Activated naive CD8-positive, alpha-beta T cell (primary cell): ENCODE measurements at regions not wholly inside any gene's neighbourhood (a gene's known extent, or its start where the extent isn't known, plus 50 kb on each side); places are given as distances from the start of the nearest gene placed in this dataset.

Source experiments
- H3K27ac Mint-ChIP-seq: one replicate; pipeline ENCODE4 v1.8.0; 2021; ENCODE audit warnings: mixed read lengths
- H3K27me3 Mint-ChIP-seq: one replicate; pipeline ENCODE4 v1.8.0; 2021; ENCODE audit warnings: mixed read lengths
- H3K36me3 Mint-ChIP-seq: one replicate; pipeline ENCODE4 v1.8.0; 2021; ENCODE audit warnings: mixed read lengths
- H3K4me1 Mint-ChIP-seq: one replicate; pipeline ENCODE4 v1.8.0; 2021; ENCODE audit warnings: low read depth, mixed read lengths
- H3K4me3 Mint-ChIP-seq: one replicate; pipeline ENCODE4 v1.8.0; 2021; ENCODE audit warnings: mild to moderate bottlenecking, mixed read lengths
- H3K9me3 Mint-ChIP-seq: one replicate; pipeline ENCODE4 v1.8.0; 2021; ENCODE audit warnings: low read depth, mixed read lengths

- no peak overlapping the region for H3K4me3 Mint-ChIP-seq
- no peaks in the 10 kb centered on the region for H3K36me3 Mint-ChIP-seq
- H3K27ac Mint-ChIP-seq = no peak overlapping the region
- H3K4me1 Mint-ChIP-seq = no peaks in the 10 kb centered on the region
- H3K9me3 Mint-ChIP-seq = no peaks in the 10 kb centered on the region
- peaks cover 1% of the 10 kb centered on the region for H3K27me3 Mint-ChIP-seq
Measured at GRCh38 chr12:39161465-39162085, 256.2 kb upstream of the CPNE8 start.

DNA sequence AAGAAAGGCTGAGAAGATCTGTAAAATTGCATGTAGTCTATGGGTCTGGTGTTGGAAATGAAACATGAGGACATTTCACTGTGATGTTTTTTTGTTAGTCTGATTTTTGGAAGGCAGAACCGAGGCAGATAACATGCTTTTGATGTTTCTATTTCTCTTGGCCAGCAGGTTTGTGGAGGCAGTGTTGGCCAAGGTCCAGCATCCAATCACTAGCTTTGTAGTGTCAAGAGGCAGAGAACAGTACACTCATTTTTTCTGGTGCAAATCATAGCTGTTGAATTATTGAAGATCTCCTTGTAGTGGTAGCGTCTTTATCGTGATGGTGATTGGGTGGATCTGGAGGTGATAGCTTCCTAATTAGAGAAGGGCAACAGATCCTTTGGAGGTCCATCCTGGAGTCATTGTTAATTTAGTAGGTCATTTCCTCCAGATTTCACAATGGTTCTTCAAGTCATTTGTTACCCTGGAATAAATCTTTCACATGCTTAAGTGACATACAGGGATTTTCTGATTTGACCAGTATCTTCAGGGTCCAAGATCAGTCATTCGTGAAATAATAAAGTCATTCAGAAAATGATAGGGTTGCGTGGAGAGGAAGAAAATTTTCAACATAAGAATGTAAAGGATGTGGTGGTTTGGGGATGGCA, 252.4 kb upstream of the CPNE8 start:
- Mint-ChIP-seq H3K27me3 (peaks cover 2% of the 10 kb centered on the region), H3K36me3 (no peaks in the 10 kb centered on the region), H3K4me1 (no peaks in the 10 kb centered on the region), H3K4me3 (no peak overlapping the region), H3K9me3 (peaks cover 16% of the 10 kb centered on the region), H3K27ac (no peak overlapping the region)

DNA sequence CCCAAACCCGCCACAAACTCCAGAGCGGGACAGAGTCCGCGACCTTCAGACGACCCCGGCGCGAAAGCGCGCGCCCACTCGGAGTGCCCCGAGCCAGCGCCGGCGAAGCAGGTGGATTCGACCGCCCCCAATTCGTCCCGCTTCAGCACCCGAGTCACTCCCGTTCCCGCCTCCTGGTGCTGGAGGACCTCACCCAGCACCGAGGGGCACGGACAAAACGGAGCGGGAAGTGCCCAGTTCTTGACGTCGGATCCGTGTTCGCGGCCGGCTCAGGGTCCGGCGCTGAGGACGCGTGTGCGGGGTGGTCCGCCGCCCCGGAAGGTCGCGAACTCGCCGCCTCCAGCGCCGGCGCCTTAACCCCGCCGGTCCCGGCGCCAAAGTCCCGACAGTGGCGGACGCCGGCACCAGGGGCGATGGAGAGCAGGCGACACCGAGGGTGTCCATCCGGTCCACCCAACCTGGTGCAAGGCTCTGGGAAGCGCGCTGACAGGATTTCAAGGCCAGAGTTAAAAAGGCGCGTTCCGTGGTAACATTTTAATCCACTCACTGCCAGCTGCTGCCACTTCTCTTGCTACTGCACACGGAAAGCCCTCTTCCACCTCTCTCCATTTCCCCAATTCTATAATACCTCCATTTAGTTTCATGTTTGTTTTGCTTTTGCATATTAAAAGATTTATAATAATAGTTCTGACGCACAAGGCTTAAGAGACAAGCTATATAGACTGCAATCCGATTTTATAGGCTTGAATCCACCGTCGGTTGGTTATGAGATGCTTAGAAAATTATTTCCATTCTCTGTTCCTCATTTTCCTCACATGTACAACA, 240.0 kb upstream of the CPNE8 start:
- peaks cover 4% of the 10 kb centered on the region for H3K9me3 Mint-ChIP-seq
- H3K4me3 Mint-ChIP-seq = peak overlapping the region; percentile 21
- H3K36me3 Mint-ChIP-seq = peaks cover 3% of the 10 kb centered on the region
- H3K27me3 Mint-ChIP-seq = peaks cover 28% of the 10 kb centered on the region
- H3K4me1 Mint-ChIP-seq = peaks cover 3% of the 10 kb centered on the region
- H3K27ac Mint-ChIP-seq = no peak overlapping the region

DNA sequence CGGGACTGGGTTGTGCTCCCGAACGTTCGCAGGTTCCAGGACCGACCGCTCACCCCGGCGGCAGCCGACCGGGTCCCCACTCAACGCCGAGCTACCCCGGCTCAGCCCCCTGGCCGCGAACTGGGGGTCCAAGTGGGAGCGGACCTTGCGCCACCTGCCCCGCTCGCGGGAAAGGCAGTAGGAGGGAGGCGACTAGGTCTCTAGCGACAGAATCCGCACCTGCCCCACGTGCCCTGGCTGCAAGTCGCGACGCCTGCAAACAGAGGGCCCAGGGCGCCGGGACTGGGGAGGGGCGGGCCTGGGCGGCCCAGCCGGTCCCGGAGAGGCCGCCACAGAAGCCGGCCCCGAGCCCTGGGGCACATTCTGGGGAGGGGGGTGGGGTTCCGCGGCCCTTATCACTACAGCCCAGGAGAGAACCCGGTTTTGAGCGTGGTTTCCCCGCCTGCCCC, 239.2 kb upstream of the CPNE8 start:
- peaks cover 3% of the 10 kb centered on the region for H3K4me1 Mint-ChIP-seq
- no peak overlapping the region for H3K27ac Mint-ChIP-seq
- peaks cover 27% of the 10 kb centered on the region for H3K27me3 Mint-ChIP-seq
- no peak overlapping the region for H3K4me3 Mint-ChIP-seq
- peaks cover 4% of the 10 kb centered on the region for H3K9me3 Mint-ChIP-seq
- H3K36me3 Mint-ChIP-seq = no peaks in the 10 kb centered on the region

- Mint-ChIP-seq H3K36me3 (no peaks in the 10 kb centered on the region), H3K9me3 (no peaks in the 10 kb centered on the region), H3K4me1 (no peaks in the 10 kb centered on the region), H3K27ac (no peak overlapping the region), H3K4me3 (no peak overlapping the region), H3K27me3 (peaks cover 7% of the 10 kb centered on the region)
Measured at GRCh38 chr12:39138268-39138667, 232.9 kb upstream of the CPNE8 start.

GRCh38 chr12:39127401-39127800, 222.0 kb upstream of the CPNE8 start:
- Mint-ChIP-seq H3K9me3 (no peaks in the 10 kb centered on the region), H3K4me1 (no peaks in the 10 kb centered on the region), H3K4me3 (no peak overlapping the region), H3K36me3 (no peaks in the 10 kb centered on the region), H3K27me3 (peaks cover 2% of the 10 kb centered on the region), H3K27ac (no peak overlapping the region)

DNA sequence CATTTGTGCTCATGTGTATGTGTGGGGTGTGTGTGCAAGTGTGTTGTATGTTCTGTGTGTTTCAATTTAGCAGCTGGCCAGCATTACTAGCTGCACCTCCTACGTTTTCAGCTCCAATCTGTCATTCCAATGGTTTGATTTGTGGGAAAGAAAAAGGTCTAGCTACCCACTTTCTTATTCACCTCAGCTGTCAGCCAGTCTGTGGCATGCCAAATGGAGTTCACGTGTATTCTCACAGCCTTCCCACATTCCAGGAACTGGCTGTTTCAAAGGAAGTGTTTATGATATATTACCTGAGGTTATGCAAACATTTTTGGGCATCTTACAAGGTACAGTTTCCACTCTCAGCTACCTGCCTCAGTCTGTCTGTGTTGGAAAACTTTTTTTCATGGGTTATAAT, 220.2 kb upstream of the CPNE8 start:
- no peak overlapping the region for H3K27ac Mint-ChIP-seq
- H3K4me3 Mint-ChIP-seq = no peak overlapping the region
- H3K27me3 Mint-ChIP-seq = peaks cover 2% of the 10 kb centered on the region
- no peaks in the 10 kb centered on the region for H3K9me3 Mint-ChIP-seq
- H3K36me3 Mint-ChIP-seq = no peaks in the 10 kb centered on the region
- no peaks in the 10 kb centered on the region for H3K4me1 Mint-ChIP-seq

- no peaks in the 10 kb centered on the region for H3K4me1 Mint-ChIP-seq
- no peaks in the 10 kb centered on the region for H3K9me3 Mint-ChIP-seq
- H3K27ac Mint-ChIP-seq = no peak overlapping the region
- peaks cover 2% of the 10 kb centered on the region for H3K27me3 Mint-ChIP-seq
- no peak overlapping the region for H3K4me3 Mint-ChIP-seq
- no peaks in the 10 kb centered on the region for H3K36me3 Mint-ChIP-seq
Measured at GRCh38 chr12:39124768-39125167, 219.4 kb upstream of the CPNE8 start.

- no peaks in the 10 kb centered on the region for H3K36me3 Mint-ChIP-seq
- H3K27me3 Mint-ChIP-seq = peaks cover 2% of the 10 kb centered on the region
- H3K4me1 Mint-ChIP-seq = no peaks in the 10 kb centered on the region
- no peaks in the 10 kb centered on the region for H3K9me3 Mint-ChIP-seq
- no peak overlapping the region for H3K27ac Mint-ChIP-seq
- H3K4me3 Mint-ChIP-seq = no peak overlapping the region
Measured at GRCh38 chr12:39123580-39124253, 218.3 kb upstream of the CPNE8 start.

DNA sequence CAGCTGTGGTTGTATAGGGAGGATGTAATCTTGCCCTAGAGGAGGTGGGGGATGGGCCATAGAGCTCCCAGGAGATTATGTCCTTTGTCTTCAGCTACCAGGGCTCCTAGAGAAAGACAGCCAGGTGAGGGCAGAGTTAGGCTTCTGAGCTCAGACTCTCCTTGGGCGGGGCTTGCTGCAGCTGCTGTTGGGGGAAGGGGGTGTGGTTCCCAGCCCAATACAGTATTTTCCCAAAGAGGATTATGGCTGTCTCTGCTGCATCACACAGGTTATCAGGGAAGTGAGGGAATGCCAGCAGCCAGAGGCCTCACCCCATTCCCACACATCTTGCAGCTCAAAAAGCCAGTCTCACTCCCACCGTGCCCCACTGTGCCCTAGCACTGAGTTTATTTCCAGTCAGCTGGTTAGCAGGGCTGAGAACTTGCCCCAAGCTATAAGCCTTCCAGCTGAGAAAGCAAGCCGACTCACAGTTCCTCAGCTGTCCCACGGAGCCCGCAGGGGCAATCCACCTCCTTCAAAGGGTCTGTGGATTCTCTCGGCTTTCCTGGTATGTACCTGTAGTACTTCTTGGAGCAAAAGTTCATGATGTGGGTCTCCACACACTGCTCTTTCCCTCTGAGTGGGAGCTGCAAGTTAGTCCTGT, 217.3 kb upstream of the CPNE8 start:
- no peak overlapping the region for H3K4me3 Mint-ChIP-seq
- no peaks in the 10 kb centered on the region for H3K36me3 Mint-ChIP-seq
- no peaks in the 10 kb centered on the region for H3K9me3 Mint-ChIP-seq
- H3K4me1 Mint-ChIP-seq = no peaks in the 10 kb centered on the region
- H3K27me3 Mint-ChIP-seq = peaks cover 2% of the 10 kb centered on the region
- H3K27ac Mint-ChIP-seq = no peak overlapping the region

GRCh38 chr12:39116861-39117260, 211.5 kb upstream of the CPNE8 start:
- no peaks in the 10 kb centered on the region for H3K36me3 Mint-ChIP-seq
- no peaks in the 10 kb centered on the region for H3K9me3 Mint-ChIP-seq
- H3K4me3 Mint-ChIP-seq = no peak overlapping the region
- H3K27me3 Mint-ChIP-seq = no peaks in the 10 kb centered on the region
- H3K27ac Mint-ChIP-seq = no peak overlapping the region
- H3K4me1 Mint-ChIP-seq = no peaks in the 10 kb centered on the region

- no peaks in the 10 kb centered on the region for H3K36me3 Mint-ChIP-seq
- no peaks in the 10 kb centered on the region for H3K4me1 Mint-ChIP-seq
- no peaks in the 10 kb centered on the region for H3K27me3 Mint-ChIP-seq
- H3K9me3 Mint-ChIP-seq = no peaks in the 10 kb centered on the region
- H3K27ac Mint-ChIP-seq = no peak overlapping the region
- no peak overlapping the region for H3K4me3 Mint-ChIP-seq
Measured at GRCh38 chr12:39112064-39112463, 206.7 kb upstream of the CPNE8 start.

DNA sequence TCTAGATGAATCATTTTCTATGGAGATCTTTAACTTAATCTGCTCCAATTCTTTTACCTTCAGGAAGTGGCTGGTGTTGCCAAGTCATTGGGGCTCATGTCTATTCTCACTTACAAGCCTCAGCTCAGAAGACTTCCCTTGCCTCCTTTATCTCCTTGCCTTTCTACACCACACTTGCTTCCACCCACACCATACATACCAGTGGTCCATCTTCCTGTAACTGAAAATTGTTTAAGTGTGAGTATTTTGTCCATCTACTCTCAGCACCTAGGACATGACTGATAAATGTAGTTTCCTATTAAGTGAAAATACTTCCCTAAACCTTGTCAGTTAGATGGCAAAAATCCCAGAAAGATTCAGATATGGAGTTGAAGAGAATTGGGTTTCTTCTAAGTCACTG, 199.7 kb upstream of the CPNE8 start:
- no peak overlapping the region for H3K27ac Mint-ChIP-seq
- H3K4me3 Mint-ChIP-seq = no peak overlapping the region
- no peaks in the 10 kb centered on the region for H3K36me3 Mint-ChIP-seq
- no peaks in the 10 kb centered on the region for H3K9me3 Mint-ChIP-seq
- no peaks in the 10 kb centered on the region for H3K27me3 Mint-ChIP-seq
- H3K4me1 Mint-ChIP-seq = no peaks in the 10 kb centered on the region

GRCh38 chr12:39103552-39104165, 198.3 kb upstream of the CPNE8 start:
- no peaks in the 10 kb centered on the region for H3K36me3 Mint-ChIP-seq
- H3K4me1 Mint-ChIP-seq = no peaks in the 10 kb centered on the region
- no peaks in the 10 kb centered on the region for H3K27me3 Mint-ChIP-seq
- H3K27ac Mint-ChIP-seq = no peak overlapping the region
- H3K4me3 Mint-ChIP-seq = no peak overlapping the region
- no peaks in the 10 kb centered on the region for H3K9me3 Mint-ChIP-seq
